Stimulated activated CD8-positive, alpha-beta memory T cell treated with anti-CD3 and anti-CD28 coated beads, Interleukin-15, amount 100 ng/mL, for 4 hours (primary cell): ENCODE measurements at regions not wholly inside any gene's neighbourhood (a gene's known extent, or its start where the extent isn't known, plus 50 kb on each side); places are given as distances from the start of the nearest gene placed in this dataset.

Source experiments
- DNase-seq, 2 donors: peaks; one replicate each; pipeline ENCODE4 v3.0.0-alpha.2; 2020; ENCODE audit warnings: low read depth in 2 of 2

- no peak for DNase-seq
Observed at GRCh38 chr22:23410411-23410810, 169.7 kb downstream of the IGLL1 start.

DNA sequence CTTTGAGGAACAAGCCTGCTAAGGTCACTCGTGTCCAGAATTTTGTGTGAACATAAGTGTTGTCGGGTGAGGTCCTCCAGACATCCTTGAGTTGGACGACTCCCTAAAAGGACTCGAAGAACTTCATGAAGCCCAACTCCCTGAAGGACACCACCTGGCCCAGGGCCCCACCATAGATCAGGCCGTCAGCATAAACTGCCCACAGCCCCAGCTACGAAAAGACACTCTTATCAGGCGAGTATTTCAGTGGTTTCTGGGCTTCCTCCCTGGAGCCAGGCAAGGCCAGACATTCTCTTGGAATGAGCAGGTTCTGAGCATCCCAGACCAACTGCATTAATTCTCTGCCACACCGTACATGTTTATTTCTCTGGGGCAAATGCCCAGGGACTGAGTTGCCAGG, 170.1 kb downstream of the IGLL1 start:
- DNase-seq = no peak

DNA sequence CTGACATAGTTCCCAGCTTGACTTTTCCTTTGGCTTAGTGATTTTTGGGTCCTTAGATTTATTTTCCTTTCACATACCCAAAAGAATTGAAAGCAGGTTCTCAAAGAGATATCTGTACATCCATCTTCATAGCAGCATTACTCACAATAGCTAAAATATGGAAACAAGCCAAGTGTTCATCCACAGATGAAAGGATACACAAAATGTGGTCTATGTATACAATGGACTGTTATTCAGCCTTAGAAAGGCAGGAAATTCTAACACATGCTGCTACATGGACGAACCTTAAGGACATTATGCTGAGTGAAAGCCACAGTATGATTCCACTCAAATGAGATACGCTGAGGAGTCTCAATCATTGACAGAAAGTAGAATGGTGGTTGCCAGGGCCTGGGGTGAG, 171.8 kb downstream of the IGLL1 start:
- no peak for DNase-seq

DNA sequence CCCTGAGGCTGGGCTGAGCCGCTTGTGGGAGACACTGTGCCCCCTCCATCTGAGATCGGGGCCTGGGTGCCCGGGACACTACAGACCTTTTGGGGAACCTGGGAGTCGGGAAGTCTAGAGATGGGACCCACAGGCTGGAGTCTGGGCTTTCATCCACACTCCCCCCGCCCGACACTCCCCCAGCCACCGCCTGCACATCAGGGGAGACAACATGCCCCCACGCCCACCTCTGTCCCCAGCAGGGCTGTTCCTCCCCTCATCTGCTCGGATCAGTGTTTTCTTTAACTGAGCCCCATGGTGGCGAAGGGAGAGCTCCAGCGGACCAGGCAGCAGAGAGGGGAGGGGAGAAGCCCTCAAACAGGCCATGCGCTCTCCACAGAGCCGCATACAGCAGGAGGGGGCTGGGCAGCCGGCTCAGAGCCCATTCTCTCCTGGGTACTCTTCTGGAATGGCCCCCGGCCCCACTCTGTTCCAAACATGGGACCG, 174.7 kb downstream of the IGLL1 start:
- no peak for DNase-seq

- DNase-seq = no peak
Observed at GRCh38 chr22:23404689-23405365, 175.3 kb downstream of the IGLL1 start.

DNA sequence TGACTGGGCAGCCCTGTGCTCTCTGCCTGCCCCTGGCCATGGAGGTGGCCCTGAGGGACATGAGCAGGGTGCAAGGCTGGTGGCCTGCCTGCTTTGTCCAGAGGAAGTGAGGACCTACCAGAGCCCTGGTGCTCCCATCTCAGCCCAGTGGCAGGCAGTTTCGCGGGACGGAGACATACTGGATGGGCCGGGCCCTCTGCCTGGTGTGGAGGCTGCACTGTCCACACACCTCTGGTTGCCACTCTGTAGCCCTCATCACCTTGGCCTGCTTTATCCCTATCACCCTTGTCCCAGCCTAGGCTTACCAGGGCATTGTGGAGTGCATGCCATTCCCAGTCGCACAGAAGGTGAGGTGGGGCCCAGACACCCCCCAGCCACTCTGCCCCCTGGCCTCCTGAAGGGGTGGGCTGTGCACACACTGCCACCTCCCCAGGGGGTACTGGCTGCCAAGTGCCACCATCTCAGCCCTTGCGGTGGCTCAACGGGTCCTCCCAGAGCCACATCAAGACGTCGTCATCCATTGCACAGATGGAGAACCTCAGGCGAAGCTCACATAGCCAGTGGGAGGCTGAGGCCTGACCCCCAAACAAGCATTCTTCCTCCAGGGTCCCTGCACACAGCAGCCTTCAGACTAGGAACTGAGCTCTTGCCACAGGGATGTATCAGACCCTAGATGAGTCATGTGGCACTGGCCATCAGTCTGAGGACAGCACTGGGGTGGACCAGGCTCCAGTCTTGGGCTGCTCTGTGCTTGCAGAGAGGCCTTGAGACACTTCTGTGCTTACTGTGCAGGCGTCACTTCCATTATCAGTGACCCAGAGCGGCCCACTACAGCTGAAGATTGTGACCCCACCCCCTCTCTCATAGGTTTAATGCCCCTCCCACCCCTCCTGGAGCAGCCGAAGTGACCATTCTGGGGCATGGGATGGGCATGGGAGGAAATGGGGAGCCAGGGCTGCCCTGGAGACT, 176.1 kb downstream of the IGLL1 start:
- no peak for DNase-seq

- DNase-seq = no peak
Observed at GRCh38 chr22:23403152-23403719, 176.9 kb downstream of the IGLL1 start.

GRCh38 chr22:23402275-23403151, 177.6 kb downstream of the IGLL1 start:
- DNase-seq = no peak

- no peak for DNase-seq
Observed at GRCh38 chr22:23401910-23402274, 178.2 kb downstream of the IGLL1 start.

- DNase-seq = no peak
Observed at GRCh38 chr22:23401111-23401909, 178.8 kb downstream of the IGLL1 start.

DNA sequence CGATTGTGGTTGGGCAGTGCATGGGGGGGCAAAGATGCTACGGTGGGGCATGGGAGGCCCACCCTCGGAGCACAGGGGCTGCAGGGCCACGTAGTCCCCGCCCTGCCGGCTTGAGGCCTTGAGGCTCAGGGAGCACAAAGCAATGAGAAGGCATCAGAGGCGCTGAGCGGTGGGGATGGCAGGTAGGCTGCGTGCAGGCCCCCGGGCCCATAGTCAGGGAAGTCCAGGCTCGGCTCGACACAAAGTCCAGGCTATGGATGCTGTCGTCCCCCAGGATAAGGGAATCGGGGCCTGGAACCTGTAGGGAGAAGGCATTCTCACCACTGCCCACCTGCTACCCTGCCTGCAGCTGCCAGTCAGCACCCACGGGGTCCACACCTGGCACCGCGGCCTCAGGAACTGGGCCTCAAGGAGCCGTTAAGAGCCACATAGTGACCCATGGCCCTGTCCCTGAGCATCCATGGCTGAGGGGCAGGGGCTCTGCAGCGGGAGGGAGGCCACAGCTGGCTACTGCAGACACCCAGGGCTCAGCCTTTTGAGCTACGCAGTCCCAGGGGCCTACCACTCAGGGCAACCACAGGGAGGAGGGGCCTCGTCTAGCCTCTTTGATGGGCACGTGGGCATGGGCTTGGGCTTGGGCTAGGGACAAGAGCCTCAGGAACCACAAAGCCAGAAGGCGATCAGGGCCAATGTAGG, 179.7 kb downstream of the IGLL1 start:
- DNase-seq = no peak

GRCh38 chr22:23399367-23400285, 180.5 kb downstream of the IGLL1 start:
- no peak for DNase-seq

- DNase-seq = no peak
Observed at GRCh38 chr22:23398701-23399366, 181.3 kb downstream of the IGLL1 start.

DNA sequence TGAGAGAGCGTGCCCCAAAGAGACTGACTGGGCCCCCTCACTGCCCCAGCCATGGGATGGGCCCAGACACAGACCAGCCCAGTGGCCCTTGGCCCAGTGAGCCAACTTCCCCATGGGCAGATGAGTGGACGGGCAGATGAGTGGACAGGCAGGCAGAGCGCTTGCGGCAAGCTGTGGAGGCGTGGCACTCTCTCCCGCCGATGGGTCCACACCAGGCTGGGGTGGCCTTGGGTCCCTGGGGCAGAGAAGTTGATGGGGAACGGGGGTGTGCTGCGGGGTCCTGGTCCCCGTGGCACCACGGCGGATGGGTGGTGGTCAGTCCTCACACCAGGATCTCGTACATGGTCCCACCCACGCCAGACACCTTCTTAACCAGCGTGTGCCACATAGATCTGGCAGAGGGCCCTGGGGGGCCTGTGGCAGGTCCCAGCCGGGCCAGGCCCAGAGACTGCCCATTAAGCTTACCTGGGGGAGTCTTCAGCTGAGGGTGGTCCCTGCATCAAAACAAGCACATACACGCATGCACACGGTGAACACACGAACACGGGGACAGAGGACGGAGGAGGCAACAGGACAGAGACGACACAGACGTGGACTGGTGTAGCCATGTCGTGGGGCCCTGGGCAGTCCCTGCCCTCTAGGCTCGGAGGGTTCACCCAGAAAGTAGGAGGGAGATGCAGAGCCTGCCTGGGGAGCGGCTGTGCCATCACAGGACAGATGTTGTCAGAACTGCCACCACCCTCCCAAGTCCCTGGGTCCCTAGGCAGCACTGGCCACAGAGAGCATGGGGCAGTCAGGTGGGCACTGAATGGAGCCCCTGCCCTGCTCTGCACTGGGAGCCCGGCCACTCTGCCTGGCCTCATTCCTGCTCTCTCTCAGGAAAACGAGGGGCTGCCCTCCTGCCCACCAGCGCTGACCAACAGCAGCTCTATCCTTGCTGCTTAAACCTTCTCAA, 182.2 kb downstream of the IGLL1 start:
- no peak for DNase-seq

GRCh38 chr22:23397008-23397612, 183.0 kb downstream of the IGLL1 start:
- DNase-seq = no peak

DNA sequence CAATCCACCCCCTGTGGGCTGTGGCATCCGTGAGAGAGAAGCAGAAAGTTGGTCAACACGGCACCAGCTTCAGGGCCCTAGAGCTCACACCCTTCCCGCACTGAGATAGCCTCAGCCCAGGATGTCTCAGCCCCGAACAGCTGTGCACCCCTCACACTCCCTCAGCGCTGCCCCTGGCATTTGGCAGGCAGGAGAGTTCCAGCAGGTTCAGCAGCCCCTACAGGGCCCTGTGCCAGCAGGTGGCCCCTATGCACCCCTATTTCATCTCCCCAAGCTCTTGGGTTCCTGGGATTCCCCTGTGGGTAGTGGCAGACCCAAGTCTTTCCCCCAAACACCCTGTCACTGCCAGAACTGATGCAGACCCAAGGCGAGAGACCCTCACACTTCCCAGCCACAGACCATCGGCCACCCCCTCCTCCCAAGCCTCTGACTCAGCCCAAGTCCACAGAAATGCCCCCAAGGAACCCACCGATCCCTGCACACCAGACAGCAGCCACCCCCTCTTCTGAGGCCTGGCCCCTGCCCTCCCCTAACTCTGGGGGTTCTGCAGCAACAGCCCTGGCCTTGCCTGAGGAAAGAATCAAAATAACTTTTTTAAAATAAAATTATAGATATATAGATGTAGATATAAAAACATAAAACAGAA, 183.6 kb downstream of the IGLL1 start:
- DNase-seq = no peak
